ENCODE measurements at regions not wholly inside any gene's neighbourhood (a gene's known extent, or its start where the extent isn't known, plus 50 kb on each side); places are given as distances from the start of the nearest gene placed in this dataset.

DNA sequence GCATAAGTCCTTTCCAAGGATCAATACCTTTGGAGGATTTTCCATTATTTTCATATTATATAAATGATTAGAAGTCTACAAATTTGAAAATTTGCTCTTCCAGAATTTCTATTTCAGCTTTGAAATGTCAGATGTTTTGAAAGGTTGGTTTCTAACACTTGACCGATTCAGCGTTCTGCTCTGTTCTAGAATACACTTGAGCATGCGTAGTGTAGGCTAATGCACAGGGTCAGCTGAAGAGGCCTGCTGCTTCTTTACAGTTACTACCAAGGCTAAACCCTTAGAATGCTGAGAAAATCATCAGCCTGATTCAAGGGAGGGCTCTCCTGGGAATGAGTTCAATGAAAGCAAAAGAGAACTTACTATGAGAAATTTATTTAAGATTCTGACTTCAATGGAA is 177.6 kb downstream of the RNF144B start:
- DNase-seq (ENCODE audit: extremely low spot score), result no peak
- Histone ChIP-seq H3K36me3 (ENCODE audit: insufficient read depth) (no peaks in the 10 kb centered on the region), H3K4me3 (ENCODE audit: low read depth, low read length) (no peak overlapping the region), H3K4me1 (ENCODE audit: insufficient read depth) (no peaks in the 10 kb centered on the region), H3K27ac (ENCODE audit: low read depth) (no peak overlapping the region)
- WGBS, result 95% methylated on average over 3 of the region's 3 CpGs

DNA sequence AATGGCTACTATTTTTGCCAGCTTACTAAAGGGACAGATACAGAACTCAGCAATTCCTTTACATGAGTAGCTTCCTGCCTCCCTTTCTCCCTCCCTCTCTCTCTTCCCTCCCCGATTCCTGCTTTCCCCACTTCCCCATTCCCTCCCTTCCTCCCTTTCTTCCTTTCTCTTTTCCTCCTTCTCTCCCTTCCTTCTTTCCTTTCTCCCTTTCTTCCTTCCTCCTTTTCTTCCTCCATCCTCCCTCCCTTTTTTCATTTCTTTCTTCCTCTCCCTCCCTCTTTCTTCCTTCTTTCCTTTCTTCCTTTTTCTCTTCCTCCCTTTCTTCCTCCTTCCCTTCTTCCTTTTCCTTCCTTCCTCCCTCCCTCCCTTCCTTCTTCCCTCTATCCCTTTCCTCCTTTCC is 178.1 kb downstream of the RNF144B start:
- no peaks in the 10 kb centered on the region for H3K4me1 ChIP-seq (ENCODE audit: insufficient read depth)
- H3K27ac ChIP-seq (ENCODE audit: low read depth), result no peak overlapping the region
- H3K36me3 ChIP-seq (ENCODE audit: insufficient read depth), result no peaks in the 10 kb centered on the region
- H3K4me3 ChIP-seq (ENCODE audit: low read depth, low read length), result no peak overlapping the region
- DNase-seq (ENCODE audit: extremely low spot score), result no peak
- WGBS, result 75% methylated on average over 1 of the region's 1 CpG

DNA sequence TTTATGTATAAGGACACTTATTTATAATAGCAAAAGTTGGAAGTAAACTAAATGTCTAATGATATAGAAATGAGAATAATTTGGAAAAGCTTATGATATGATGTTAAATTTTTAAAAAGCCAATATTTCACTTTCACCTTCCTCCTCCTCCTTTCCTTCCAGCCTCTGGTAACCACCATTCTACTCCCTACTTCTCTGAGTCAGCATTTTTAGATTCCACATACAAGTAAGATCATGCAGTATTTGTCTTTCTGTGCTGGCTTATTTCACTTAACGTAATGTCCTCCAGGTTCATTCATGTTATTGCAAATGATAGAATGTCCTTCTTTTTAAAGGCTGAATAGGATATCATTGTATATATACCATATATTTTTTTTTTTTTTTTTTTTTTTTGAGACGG is 180.2 kb downstream of the RNF144B start:
- Histone ChIP-seq H3K4me3 (ENCODE audit: low read depth, low read length) (no peak overlapping the region), H3K27ac (ENCODE audit: low read depth) (no peak overlapping the region), H3K4me1 (ENCODE audit: insufficient read depth) (no peaks in the 10 kb centered on the region), H3K36me3 (ENCODE audit: insufficient read depth) (no peaks in the 10 kb centered on the region)
- 93% methylated on average over 2 of the region's 2 CpGs for WGBS
- no peak for DNase-seq (ENCODE audit: extremely low spot score)

DNA sequence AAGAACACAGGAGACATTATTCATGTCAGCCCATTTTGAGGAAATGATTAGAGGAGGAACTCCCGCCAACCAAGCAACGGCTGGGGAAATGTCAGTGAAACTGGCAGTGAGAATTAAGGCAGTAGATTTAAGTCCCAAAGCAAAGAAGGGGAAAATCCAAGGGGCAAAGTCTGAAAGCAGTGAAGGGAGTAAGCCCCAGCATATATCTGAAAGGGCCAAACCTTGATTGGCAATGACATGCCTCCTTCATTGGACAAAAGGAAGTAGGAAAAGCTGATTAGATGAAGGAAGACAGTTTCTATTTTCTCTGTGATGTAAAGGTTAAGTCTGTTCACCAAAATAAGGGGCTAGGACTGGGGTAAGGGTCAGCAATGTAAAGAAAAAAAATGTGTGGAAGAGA is 190.3 kb downstream of the RNF144B start:
- 71% methylated on average over 2 of the region's 2 CpGs for WGBS
- DNase-seq (ENCODE audit: extremely low spot score), result no peak
- H3K4me1 ChIP-seq (ENCODE audit: insufficient read depth), result no peaks in the 10 kb centered on the region
- no peaks in the 10 kb centered on the region for H3K36me3 ChIP-seq (ENCODE audit: insufficient read depth)
- no peak overlapping the region for H3K4me3 ChIP-seq (ENCODE audit: low read depth, low read length)
- no peak overlapping the region for H3K27ac ChIP-seq (ENCODE audit: low read depth)

DNA sequence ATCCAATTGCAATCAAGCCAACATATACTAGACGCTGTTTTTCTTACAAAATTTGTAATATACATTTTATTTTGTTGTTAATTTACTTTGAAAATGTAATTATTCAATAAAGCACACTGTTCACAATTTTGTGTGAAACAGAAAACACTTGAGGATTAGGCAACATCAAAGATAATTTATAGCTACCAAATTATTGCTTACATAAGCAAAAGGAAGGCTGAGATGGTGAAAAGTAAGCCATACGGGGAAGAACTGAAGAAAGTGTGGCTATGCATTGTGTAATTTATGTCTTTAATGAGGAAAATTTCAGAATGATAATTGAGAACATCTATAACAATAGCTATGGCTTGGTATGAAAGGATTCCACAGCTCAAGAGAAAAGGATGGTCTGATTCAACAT is 192.0 kb downstream of the RNF144B start:
- H3K36me3 ChIP-seq (ENCODE audit: insufficient read depth), result no peaks in the 10 kb centered on the region
- WGBS, result 67% methylated on average over 2 of the region's 2 CpGs
- DNase-seq (ENCODE audit: extremely low spot score), result no peak
- H3K4me1 ChIP-seq (ENCODE audit: insufficient read depth), result no peaks in the 10 kb centered on the region
- H3K27ac ChIP-seq (ENCODE audit: low read depth), result no peak overlapping the region
- H3K4me3 ChIP-seq (ENCODE audit: low read depth, low read length), result no peak overlapping the region

DNA sequence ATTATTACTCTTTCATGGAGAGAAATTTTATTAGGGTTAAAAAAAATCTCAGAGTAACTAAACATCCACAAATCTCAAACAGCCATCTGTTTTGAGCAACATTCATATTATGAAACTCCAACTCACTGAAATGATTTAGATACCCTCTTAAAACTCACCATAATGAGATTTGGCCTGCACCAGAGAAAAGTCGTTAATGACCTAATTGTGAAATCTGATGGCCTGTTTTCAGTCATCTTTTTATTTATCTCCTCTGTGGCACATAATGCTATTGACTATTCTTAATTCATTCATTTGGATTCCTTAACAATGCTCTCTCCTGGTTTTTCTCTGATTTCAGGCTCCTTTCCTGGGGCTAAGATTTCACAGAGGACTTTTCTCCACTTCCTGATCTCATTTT is 192.7 kb downstream of the RNF144B start:
- Histone ChIP-seq H3K4me1 (ENCODE audit: insufficient read depth) (no peaks in the 10 kb centered on the region), H3K36me3 (ENCODE audit: insufficient read depth) (no peaks in the 10 kb centered on the region), H3K27ac (ENCODE audit: low read depth) (no peak overlapping the region), H3K4me3 (ENCODE audit: low read depth, low read length) (no peak overlapping the region)
- WGBS, result 74% methylated on average over 1 of the region's 1 CpG
- DNase-seq (ENCODE audit: extremely low spot score), result no peak

DNA sequence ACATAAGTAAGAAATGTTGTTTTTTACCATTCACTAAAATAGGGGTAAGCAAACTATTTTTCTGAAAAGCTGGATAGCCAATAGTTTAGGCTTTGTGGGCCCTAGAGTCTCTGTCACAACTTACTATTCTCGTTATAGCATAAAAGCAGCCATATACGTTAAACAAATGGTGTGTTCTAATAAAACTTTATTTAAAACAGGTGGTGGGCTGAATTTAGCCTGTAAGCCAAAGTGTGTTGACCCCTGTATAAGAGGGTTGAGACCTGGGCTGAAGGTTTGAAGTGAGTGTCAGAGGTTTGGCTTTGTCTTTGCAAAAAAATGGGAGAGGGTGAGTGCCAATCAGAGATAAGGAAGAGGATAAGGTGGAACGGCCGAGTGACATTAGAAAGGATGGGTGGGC is 197.2 kb downstream of the RNF144B start:
- H3K4me1 ChIP-seq (ENCODE audit: insufficient read depth), result no peaks in the 10 kb centered on the region
- H3K4me3 ChIP-seq (ENCODE audit: low read depth, low read length), result no peak overlapping the region
- no peak for DNase-seq (ENCODE audit: extremely low spot score)
- H3K36me3 ChIP-seq (ENCODE audit: insufficient read depth), result no peaks in the 10 kb centered on the region
- H3K27ac ChIP-seq (ENCODE audit: low read depth), result no peak overlapping the region
- WGBS, result 66% methylated on average over 4 of the region's 4 CpGs

DNA sequence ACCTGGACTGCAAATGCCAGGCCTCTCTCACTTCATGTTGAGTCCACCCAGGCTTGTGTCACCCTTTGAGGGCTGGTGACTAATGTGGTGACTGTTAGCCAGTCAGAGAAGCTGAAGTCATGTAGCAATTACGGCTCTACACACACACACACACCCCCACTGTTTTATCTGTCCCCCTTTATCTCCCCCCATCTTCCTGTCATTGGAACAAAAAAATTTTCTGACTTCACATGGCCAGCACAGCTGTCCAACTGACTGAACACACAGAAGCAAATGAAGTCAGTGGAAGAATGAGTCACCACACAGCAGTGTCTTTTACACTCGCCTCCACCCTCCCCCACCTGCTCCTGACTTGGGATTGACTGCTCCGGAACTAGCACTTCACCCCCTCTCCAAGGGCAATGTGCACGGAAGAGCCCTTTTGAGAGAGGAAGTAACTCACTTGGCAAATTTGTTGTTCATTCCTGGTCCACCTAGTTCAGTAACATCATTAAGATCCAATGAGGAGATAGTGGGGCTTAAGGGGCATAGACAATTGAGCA is 198.0 kb downstream of the RNF144B start:
- Histone ChIP-seq H3K36me3 (ENCODE audit: insufficient read depth) (no peaks in the 10 kb centered on the region), H3K4me1 (ENCODE audit: insufficient read depth) (no peaks in the 10 kb centered on the region), H3K27ac (ENCODE audit: low read depth) (no peak overlapping the region), H3K4me3 (ENCODE audit: low read depth, low read length) (no peak overlapping the region)
- DNase-seq (ENCODE audit: extremely low spot score), result no peak
- 36% methylated on average over 4 of the region's 4 CpGs for WGBS

DNA sequence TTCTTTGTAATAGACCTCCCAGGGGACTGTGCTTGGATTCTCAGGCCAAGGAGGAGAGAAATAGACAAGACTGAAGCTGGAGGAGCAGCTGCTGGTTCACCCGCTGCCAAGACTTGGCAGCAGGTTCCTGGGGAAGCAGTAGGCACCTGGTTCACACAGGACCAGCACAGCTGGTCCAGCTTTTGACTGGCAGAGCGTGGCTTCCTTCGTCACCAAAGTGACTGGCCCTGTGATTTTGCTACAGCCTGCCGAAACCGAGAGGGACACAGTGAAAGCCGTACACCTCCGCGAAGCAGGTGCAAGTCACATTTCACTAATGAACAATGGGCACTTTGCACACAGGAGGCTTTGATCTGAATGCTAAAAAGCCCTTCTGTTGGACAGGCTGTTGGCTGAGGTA is 199.0 kb downstream of the RNF144B start:
- H3K36me3 ChIP-seq (ENCODE audit: insufficient read depth), result no peaks in the 10 kb centered on the region
- no peak for DNase-seq (ENCODE audit: extremely low spot score)
- no peak overlapping the region for H3K27ac ChIP-seq (ENCODE audit: low read depth)
- no peaks in the 10 kb centered on the region for H3K4me1 ChIP-seq (ENCODE audit: insufficient read depth)
- no peak overlapping the region for H3K4me3 ChIP-seq (ENCODE audit: low read depth, low read length)
- 93% methylated on average over 8 of the region's 8 CpGs for WGBS

DNA sequence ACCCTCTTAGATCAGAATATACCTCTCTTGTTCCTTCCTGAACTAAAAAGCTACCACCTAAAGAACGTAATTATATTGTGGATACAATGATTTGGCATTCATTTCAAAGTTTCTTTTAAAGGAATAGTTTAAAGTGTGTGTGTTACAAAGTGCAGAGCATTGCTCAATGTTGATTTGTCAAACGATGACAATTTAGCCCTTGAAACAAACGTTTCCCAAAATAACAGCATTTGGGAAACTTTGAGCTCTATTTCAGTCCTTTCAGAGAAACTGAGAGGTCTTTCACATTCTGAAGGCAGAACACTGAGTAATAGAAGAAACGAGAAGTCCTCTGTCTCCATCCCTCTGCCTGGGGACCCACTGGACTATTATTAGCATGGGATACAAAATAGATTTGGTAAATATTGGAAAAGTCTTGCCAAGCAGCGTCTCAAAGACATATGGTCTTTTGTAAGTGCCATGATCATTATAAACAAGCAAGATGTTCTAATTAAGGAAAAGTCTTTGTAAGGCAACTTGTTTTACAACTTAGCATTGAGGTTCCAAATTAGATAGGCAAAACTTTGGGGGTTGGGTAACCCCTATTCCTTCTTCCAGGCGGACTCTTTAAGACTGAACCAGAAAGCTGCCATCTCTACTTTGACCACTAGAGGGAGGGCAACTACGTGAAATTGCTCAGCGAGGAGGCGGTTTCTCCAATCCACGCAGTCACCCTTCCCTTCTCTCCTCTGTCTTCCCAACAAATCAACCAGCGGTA is 208.8 kb downstream of the RNF144B start:
- Histone ChIP-seq H3K4me3 (ENCODE audit: low read depth, low read length) (no peak overlapping the region), H3K36me3 (ENCODE audit: insufficient read depth) (no peaks in the 10 kb centered on the region), H3K4me1 (ENCODE audit: insufficient read depth) (no peaks in the 10 kb centered on the region), H3K27ac (ENCODE audit: low read depth) (no peak overlapping the region)
- WGBS, result 21% methylated on average over 11 of the region's 11 CpGs
- DNase-seq (ENCODE audit: extremely low spot score), result peak; percentile 37

DNA sequence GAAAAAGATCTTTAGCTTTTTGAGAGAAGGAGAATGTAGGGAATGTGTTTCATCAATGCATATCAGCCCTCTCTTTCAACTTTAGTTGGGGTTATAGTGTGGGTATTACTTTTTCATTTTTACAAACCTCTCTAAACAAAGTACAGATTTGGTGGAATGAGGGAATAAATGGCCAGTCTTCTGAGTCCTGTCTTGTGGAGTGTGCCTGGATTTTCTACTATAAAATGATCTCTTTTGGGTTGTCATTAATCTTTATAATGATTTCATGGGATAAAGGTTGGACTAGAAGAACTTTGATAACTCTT is 209.3 kb downstream of the RNF144B start:
- Histone ChIP-seq H3K4me1 (ENCODE audit: insufficient read depth) (no peaks in the 10 kb centered on the region), H3K4me3 (ENCODE audit: low read depth, low read length) (no peak overlapping the region), H3K27ac (ENCODE audit: low read depth) (no peak overlapping the region), H3K36me3 (ENCODE audit: insufficient read depth) (no peaks in the 10 kb centered on the region)
- no peak for DNase-seq (ENCODE audit: extremely low spot score)

DNA sequence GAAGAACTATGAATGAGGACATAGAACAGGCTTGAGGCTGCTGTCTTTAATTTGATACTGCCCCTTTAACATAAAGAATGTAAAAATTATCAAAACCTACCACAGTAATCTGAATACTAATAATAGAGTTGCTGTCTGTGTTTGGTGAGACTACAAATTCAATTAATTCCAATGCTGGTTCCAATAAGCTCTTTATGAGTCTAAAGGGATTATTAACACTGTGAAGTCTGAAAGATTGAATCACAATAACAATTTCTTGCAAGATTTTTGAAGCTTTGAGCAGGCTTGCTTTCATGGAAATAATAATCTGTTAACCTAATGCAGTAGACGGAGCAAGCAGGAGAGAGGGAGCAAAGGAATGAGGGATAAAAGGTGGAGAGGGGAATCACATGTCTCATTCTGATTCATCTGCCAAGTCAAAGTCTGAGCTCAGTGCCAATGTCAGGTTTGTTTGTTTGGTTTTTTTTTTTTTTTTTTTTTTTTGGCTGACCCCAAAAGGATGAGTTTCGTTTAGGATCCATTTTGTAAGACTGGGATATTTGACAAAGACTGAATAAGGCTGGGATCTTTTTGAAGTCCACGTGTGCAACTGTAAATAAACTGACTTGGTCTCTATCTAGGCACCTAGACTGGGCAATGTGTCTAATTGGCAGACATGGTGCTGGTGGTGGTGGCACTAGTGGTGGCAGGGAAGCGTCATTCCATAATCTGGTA is 211.6 kb downstream of the RNF144B start:
- Histone ChIP-seq H3K4me1 (ENCODE audit: insufficient read depth) (no peaks in the 10 kb centered on the region), H3K27ac (ENCODE audit: low read depth) (peak overlapping the region; percentile 5), H3K4me3 (ENCODE audit: low read depth, low read length) (no peak overlapping the region), H3K36me3 (ENCODE audit: insufficient read depth) (no peaks in the 10 kb centered on the region)
- DNase-seq (ENCODE audit: extremely low spot score), result no peak
- WGBS, result 61% methylated on average over 4 of the region's 4 CpGs

DNA sequence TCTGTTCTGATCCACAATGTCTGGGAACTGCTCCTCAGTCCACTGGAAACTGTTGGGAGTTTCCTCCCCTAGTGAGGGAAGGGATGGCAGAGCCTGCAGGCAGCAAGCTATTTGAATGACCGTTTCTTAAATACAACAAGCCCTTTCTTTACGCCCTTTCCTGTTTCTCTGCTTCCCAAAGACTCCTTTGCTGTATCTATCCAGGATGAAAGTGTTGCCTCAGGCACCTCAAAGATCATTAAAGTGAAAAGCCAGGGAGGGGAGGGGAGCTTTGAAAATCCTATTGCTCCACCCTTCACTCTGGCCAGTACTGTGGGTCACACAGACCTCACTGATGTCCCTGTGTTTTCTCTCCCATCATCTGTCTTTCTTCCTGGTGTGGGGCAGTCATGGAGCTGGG is 213.1 kb downstream of the RNF144B start:
- 66% methylated on average over 2 of the region's 2 CpGs for WGBS
- no peak for DNase-seq (ENCODE audit: extremely low spot score)
- Histone ChIP-seq H3K4me1 (ENCODE audit: insufficient read depth) (no peaks in the 10 kb centered on the region), H3K4me3 (ENCODE audit: low read depth, low read length) (no peak overlapping the region), H3K27ac (ENCODE audit: low read depth) (no peak overlapping the region), H3K36me3 (ENCODE audit: insufficient read depth) (no peaks in the 10 kb centered on the region)

DNA sequence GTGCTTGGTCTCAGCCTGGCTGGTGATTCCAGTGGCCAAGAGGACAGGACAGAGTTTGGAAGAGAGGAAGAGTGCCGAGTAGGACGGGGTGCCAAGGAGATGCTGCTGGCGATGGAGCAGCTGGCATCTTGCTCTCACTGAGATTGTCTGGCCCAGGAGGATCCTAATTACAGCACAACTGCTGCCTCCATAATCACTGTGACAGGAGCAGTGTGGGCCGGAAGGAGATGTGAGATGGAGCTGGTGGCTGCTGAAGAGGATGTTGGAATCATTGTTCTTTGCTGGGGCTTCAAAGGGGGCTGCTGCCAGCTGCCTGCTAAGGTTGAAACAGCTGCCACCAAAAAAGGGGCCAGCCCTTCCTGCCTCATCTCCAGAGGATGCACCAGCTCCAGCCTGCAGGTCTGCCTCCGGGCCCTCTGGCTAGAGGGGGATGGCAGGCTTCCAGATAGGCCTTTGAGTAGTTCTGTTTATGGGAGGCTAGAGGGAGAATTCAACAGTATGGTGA is 214.4 kb downstream of the RNF144B start:
- no peak for DNase-seq (ENCODE audit: extremely low spot score)
- H3K4me1 ChIP-seq (ENCODE audit: insufficient read depth), result no peaks in the 10 kb centered on the region
- H3K4me3 ChIP-seq (ENCODE audit: low read depth, low read length), result no peak overlapping the region
- no peaks in the 10 kb centered on the region for H3K36me3 ChIP-seq (ENCODE audit: insufficient read depth)
- WGBS, result 78% methylated on average over 5 of the region's 5 CpGs
- H3K27ac ChIP-seq (ENCODE audit: low read depth), result no peak overlapping the region
